ENCODE measurements at regions not wholly inside any gene's neighbourhood (a gene's known extent, or its start where the extent isn't known, plus 50 kb on each side); places are given as distances from the start of the nearest gene placed in this dataset.

DNA sequence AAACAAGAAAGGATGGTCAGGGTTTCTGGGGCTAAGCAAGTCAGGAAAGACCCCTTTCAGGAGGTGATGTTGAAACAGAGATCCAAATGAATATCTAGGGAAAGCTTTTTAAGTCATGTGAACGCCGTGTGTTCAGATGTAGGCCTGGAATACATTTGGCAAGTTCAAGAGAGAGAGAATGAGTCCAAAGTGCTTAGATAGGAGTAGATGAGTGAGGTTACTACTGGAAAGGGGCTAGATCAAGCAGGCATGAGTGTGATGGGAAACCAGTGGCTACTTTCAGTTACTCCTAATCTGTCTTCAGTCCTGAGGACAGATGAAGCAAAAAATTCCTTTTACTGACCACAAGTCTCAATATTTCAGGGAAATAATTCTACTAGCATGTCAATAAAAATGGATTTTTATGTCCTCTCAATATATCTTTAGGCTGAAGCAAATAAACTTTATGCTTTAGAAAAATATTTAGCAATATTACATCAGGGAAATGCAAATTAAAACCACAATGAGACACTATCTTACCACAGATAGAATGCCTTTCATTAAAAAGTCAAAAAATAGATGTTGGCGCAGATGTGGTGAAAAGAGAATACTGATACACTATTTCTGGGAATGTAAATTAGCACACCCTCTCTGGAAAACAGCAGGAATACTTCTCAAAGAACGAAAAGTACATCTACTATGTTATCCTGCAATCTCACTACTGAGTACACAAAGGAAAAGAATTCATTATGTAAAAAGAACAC is 1085.0 kb upstream of the TENM4 start:
- Histone ChIP-seq H3K36me3 (no peaks in the 10 kb centered on the region), H3K27me3 (no peaks in the 10 kb centered on the region), H3K27ac (no peak overlapping the region), H3K9me3 (no peaks in the 10 kb centered on the region), H3K4me1 (peaks cover 0 to 13% (median 0%) of the 10 kb centered on the region in 3 donors), H3K4me3 (no peak overlapping the region)
- 64 to 91% methylated on average over 4 of the region's 4 CpGs for WGBS, 2 donors
- DNase-seq, result no peak
- TF ChIP-seq POLR2A (IDR thresholded peaks at IDR 0.05), result no peak
- TF ChIP-seq CTCF (IDR thresholded peaks at IDR 0.05), result no peak
- intact Hi-C loops (cut with DNase I), result no loop called here

DNA sequence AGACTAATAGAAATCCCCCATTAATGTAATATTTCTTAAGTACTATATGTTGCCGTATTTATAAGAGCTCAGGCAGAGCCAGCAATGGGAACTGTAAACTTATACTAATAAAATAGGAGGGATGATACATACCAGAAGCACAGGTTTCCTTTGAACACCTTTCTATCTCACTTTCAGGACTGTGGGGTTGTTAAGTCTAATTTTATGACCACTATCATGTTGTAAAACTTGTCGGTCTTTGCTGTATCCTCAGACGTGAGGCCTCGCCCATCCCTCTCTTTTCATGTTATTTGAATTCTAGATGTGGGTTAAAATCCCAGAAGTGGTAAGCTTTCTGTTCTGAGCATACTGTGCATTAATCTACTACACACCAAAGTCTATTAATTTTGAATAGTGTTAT is 1083.5 kb upstream of the TENM4 start:
- Histone ChIP-seq H3K9me3 (no peaks in the 10 kb centered on the region), H3K27ac (no peak overlapping the region), H3K4me3 (no peak overlapping the region), H3K4me1 (peaks cover 0 to 13% (median 0%) of the 10 kb centered on the region in 3 donors), H3K27me3 (no peaks in the 10 kb centered on the region), H3K36me3 (no peaks in the 10 kb centered on the region)
- 70 to 84% methylated on average over 4 of the region's 4 CpGs for WGBS, 2 donors
- no peak for DNase-seq
- intact Hi-C loops (cut with DNase I), result no loop called here
- TF ChIP-seq POLR2A (IDR thresholded peaks at IDR 0.05) (no peak), CTCF (IDR thresholded peaks at IDR 0.05) (no peak)

- Histone ChIP-seq H3K27ac (no peak overlapping the region), H3K27me3 (no peaks in the 10 kb centered on the region), H3K4me1 (peaks cover 0 to 13% (median 0%) of the 10 kb centered on the region in 3 donors), H3K9me3 (peaks cover 0 to 7% (median 0%) of the 10 kb centered on the region in 3 donors), H3K36me3 (no peaks in the 10 kb centered on the region), H3K4me3 (no peak overlapping the region)
- TF ChIP-seq POLR2A (IDR thresholded peaks at IDR 0.05) (no peak), CTCF (IDR thresholded peaks at IDR 0.05) (no peak)
- WGBS, 2 donors, result 57 to 89% methylated on average over 1 of the region's 1 CpG
- intact Hi-C loops (cut with DNase I), result no loop called here
- no peak for DNase-seq
These were observed 1082.2 kb upstream of the TENM4 start for GRCh38 chr11:80523057-80523456.

DNA sequence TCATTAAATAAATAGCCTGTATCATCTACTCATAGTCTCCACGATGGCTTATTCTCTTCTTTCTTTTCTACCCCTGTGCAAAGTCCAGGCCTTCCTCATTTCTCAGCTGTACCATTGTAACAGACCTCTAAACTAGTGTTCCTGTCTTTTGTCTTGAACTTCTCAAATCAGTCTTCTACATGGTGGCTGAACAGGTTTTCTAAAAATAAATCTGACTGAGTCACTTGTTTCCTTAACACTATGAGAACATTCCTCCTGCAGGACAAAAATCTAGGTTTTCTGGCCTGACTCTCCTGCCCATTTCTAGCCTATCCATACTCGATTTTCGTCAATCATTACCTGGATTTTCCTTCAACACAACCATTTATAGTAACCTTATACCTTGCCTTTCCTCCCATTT is 1080.8 kb upstream of the TENM4 start:
- Histone ChIP-seq H3K9me3 (peaks cover 0 to 7% (median 0%) of the 10 kb centered on the region in 3 donors), H3K27ac (no peak overlapping the region), H3K27me3 (no peaks in the 10 kb centered on the region), H3K4me1 (peaks cover 0 to 13% (median 0%) of the 10 kb centered on the region in 3 donors), H3K4me3 (no peak overlapping the region), H3K36me3 (no peaks in the 10 kb centered on the region)
- WGBS, 2 donors, result 49 to 52% methylated on average over 3 of the region's 3 CpGs
- no peak for DNase-seq
- intact Hi-C loops (cut with DNase I), result no loop called here
- TF ChIP-seq POLR2A (IDR thresholded peaks at IDR 0.05) (no peak), CTCF (IDR thresholded peaks at IDR 0.05) (no peak)

DNA sequence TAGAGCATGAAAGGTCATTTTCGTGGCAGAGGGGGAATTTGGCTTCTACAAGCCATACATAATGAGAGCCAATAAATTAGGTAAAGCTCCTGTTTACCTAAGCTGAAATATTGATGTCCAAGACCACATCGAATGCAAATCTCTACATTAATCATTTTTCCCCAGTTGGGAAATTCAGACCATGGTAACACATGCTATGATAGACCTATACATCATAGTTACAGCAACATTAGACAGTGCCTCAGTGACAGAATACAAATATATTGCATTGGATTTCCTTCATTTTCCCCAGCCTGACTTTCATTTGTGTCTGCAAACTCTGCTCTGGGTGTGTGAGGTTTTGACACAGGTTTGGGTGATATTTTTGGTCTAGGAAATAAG is 1079.7 kb upstream of the TENM4 start:
- no peak for DNase-seq
- no peak for TF ChIP-seq POLR2A (IDR thresholded peaks at IDR 0.05)
- TF ChIP-seq CTCF (IDR thresholded peaks at IDR 0.05), result no peak
- Histone ChIP-seq H3K9me3 (peaks cover 0 to 7% (median 0%) of the 10 kb centered on the region in 3 donors), H3K27me3 (no peaks in the 10 kb centered on the region), H3K4me1 (peaks cover 0 to 13% (median 0%) of the 10 kb centered on the region in 3 donors), H3K4me3 (no peak overlapping the region), H3K27ac (no peak overlapping the region), H3K36me3 (no peaks in the 10 kb centered on the region)
- intact Hi-C loops (cut with DNase I), result no loop called here
- WGBS, 2 donors, result 38 to 40% methylated on average over 2 of the region's 2 CpGs
